Fibroblast of lung (primary cell): ENCODE measurements at regions not wholly inside any gene's neighbourhood (a gene's known extent, or its start where the extent isn't known, plus 50 kb on each side); places are given as distances from the start of the nearest gene placed in this dataset.

Experiments
- CTCF ChIP-seq, 2 donors: IDR thresholded peaks in 1 of 2; conservative IDR thresholded peaks in 1 of 2; 1 replicate in 1 of 2; 2 replicates in 1 of 2; pipeline ENCODE4 v1.5.1; 2011 to 2012; ENCODE audit warnings: low read length in 2 of 2, control low read depth in 1 of 2, inconsistent platforms in 1 of 2, low read depth in 1 of 2, mild to moderate bottlenecking in 1 of 2
- EZH2 ChIP-seq: IDR thresholded peaks from 2 replicates; pipeline ENCODE4 v1.5.1; 2012; ENCODE audit warnings: low read length, control low read depth, mild to moderate bottlenecking; ENCODE audit errors: missing control alignments

- TF ChIP-seq CTCF (conservative IDR thresholded peaks at IDR 0.05 in 1 of 2, IDR thresholded peaks at IDR 0.05 in 1 of 2; ENCODE audit: low read depth in 1 of 2, low read length in 2 of 2) (no peak), EZH2 (no peak)
Observed at GRCh38 chr1:29460694-29461093, 224.4 kb downstream of the PTPRU start.
